Body of pancreas (tissue), 4 donors: ENCODE measurements at regions not wholly inside any gene's neighbourhood (a gene's known extent, or its start where the extent isn't known, plus 50 kb on each side); places are given as distances from the start of the nearest gene placed in this dataset.

Source experiments
- CTCF ChIP-seq, 7 experiments: fragments of 450-650 bp in 4 of 7; fragments of 200-600 bp in 3 of 7; sonication (generic) in 3 of 7; IDR thresholded peaks; one replicate each; pipeline ENCODE4 v1.5.1; 2016 to 2019; ENCODE audit warnings: antibody characterized with exemption in 7 of 7
- POLR2A ChIP-seq, 3 donors: fragments of 450-650 bp; IDR thresholded peaks; one replicate each; pipeline ENCODE4 v1.6.1; 2016; ENCODE audit warnings: antibody characterized with exemption in 3 of 3, mild to moderate bottlenecking in 2 of 3

GRCh38 chr6:141551318-141551717 is 581.4 kb upstream of the GJE1 start:
- TF ChIP-seq CTCF (IDR thresholded peaks at IDR 0.05) (no peak), POLR2A (IDR thresholded peaks at IDR 0.05) (no peak)
